22Rv1 (cell line): ENCODE measurements at regions not wholly inside any gene's neighbourhood (a gene's known extent, or its start where the extent isn't known, plus 50 kb on each side); places are given as distances from the start of the nearest gene placed in this dataset.

Source experiments
- H3K27ac ChIP-seq: fragments of 450-650 bp; 2 replicates; pipeline ENCODE4 v1.5.1; 2017
- ZFX ChIP-seq: fragments of 450-650 bp; IDR thresholded peaks from 2 replicates; pipeline ENCODE4 v1.6.1; 2017; ENCODE audit warnings: antibody characterized with exemption, borderline replicate concordance
- TF ChIP-seq, protein P1 (sequence below): fragments of 450-650 bp; IDR thresholded peaks from 2 replicates; pipeline ENCODE4 v1.5.1; 2017; ENCODE audit warnings: mild to moderate bottlenecking

- no peak overlapping the region for H3K27ac ChIP-seq
- TF ChIP-seq, protein P1, sequence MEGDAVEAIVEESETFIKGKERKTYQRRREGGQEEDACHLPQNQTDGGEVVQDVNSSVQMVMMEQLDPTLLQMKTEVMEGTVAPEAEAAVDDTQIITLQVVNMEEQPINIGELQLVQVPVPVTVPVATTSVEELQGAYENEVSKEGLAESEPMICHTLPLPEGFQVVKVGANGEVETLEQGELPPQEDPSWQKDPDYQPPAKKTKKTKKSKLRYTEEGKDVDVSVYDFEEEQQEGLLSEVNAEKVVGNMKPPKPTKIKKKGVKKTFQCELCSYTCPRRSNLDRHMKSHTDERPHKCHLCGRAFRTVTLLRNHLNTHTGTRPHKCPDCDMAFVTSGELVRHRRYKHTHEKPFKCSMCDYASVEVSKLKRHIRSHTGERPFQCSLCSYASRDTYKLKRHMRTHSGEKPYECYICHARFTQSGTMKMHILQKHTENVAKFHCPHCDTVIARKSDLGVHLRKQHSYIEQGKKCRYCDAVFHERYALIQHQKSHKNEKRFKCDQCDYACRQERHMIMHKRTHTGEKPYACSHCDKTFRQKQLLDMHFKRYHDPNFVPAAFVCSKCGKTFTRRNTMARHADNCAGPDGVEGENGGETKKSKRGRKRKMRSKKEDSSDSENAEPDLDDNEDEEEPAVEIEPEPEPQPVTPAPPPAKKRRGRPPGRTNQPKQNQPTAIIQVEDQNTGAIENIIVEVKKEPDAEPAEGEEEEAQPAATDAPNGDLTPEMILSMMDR: no peak
- no peak for TF ChIP-seq ZFX
Measured at GRCh38 chr3:193882091-193882490, 253.9 kb upstream of the HES1 start.

- TF ChIP-seq ZFX: no peak
- TF ChIP-seq, protein P1: no peak
- H3K27ac ChIP-seq: no peak overlapping the region
Measured at GRCh38 chr3:193883551-193883950, 252.4 kb upstream of the HES1 start.

DNA sequence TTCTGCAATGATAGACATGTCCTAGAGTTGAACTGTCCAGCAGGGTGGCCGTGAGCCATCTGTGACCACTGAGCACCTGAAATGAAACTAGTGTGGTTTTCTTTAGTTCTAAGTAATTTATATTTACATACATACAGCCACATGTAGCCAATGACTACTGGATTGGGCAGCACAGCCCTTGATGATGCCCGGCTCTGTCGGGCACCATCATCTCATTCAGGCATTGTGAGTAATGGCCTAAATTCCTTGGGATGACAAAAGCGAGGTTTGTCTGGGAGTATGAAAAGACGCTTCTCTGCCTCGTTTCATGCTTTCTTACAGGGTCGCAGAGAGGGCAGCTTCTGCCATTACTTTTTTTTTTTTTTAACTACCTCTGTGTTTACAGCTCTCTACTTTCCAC lies 251.9 kb upstream of the HES1 start:
- H3K27ac ChIP-seq: no peak overlapping the region
- TF ChIP-seq, protein P1: no peak
- no peak for TF ChIP-seq ZFX

GRCh38 chr3:193884652-193885051 lies 251.3 kb upstream of the HES1 start:
- no peak for TF ChIP-seq ZFX
- TF ChIP-seq, protein P1: no peak
- H3K27ac ChIP-seq: no peak overlapping the region

DNA sequence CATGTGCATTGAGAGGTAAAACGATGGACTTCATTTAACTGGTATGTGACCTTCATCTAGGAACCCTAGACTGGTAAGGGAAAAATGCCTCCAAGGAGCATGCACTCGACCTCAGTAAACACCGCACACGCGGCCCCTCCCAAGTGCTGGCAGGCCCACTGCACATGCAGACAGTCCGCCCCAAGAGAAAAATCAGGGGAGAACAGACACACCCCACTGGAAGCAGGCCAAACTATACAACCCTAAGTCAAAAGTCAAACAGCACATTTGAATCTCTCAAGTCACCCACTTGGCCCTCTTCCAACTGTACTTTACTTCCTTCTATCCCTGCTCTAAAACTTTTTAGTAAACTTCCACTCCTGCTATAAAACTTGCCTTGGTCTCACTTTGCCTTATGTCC lies 250.1 kb upstream of the HES1 start:
- TF ChIP-seq ZFX: no peak
- TF ChIP-seq, protein P1: no peak
- no peak overlapping the region for H3K27ac ChIP-seq

DNA sequence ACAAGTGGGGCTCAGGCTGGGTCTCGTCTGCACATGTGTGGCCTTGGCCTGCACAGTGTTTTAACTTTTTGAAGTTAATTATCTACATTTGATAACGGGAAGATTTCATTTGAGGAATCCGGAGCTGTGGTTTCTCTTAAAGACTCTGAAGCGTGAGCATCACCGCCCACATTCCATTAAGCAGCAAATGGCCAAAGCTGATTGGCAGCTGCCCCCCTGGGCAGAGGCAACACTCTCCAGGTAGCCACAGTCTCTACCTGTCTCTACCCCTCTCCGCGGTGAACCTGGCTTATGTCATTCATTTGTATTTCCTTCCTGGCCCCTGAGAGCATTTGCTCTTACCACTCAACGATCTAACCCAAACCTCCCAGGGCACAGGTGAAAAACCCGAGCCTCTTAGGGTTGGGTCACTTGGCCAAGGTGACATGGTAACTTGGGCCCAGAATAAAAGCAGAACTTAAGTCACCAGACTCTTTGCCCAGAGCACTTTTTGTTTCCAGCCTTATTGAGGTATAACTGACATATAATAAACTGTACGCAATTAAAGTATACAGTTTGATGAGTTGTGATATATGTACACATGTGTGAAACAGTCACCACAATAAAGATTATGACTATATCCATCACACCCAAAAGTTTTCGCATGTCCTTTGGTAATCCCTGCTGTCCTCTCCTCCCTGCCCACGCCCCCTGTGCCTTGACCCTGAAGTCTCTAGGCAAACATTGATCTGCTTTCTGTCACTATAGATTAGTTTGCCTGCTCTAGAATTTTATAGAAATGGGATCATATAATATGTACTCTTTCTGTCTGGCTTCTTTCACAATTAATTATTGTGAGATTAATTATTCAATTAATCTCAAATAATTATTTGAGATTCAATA lies 245.7 kb upstream of the HES1 start:
- no peak for TF ChIP-seq ZFX
- TF ChIP-seq, protein P1: no peak
- no peak overlapping the region for H3K27ac ChIP-seq

DNA sequence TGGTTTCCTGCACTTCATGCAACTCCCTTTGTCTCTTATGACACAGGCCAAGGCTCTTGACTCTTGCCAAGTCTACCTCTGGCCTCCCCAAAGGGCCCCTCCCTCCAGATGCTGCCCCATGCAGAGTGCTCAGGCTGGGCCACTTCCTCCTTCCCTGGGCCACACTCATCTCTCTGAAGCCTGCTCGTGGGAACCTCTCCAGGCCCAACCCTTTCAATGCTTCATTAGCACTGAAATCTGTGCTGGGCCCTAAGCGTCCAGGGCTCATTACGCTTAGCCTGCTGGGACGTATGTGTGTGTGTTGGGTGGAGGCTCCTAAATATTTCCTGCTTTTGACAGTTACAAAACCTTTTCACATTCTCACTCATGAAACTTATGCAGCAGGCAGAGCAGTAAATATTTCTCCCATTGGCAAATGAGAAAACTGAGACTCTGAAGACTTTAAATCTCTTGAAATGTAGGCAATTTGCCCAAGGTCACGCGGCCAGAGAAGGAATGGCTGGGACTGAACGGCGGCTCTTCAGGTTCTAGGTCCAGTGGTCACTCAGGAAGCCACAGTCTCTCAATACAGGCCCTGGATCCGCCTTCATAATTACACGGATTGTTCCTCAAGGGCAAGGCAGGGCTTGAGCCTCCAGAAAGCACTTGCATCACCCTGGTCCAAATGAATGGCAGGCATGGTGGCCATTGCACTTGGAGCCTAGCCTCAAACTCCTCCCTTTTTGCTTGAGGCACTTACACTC lies 241.7 kb upstream of the HES1 start:
- no peak overlapping the region for H3K27ac ChIP-seq

More for the DNA sequence above, 241.7 kb upstream of the HES1 start:
- TF ChIP-seq, protein P1: no peak
- no peak for TF ChIP-seq ZFX
